Superior temporal gyrus (tissue), 1 donor: ENCODE measurements at regions not wholly inside any gene's neighbourhood (a gene's known extent, or its start where the extent isn't known, plus 50 kb on each side); places are given as distances from the start of the nearest gene placed in this dataset.

Experiments used
- DNase-seq: peaks from one replicate; pipeline ENCODE4 v3.0.0-alpha.2; 2016; ENCODE audit errors: extremely low spot score

GRCh38 chr12:53803194-53803593 is 51.4 kb upstream of the CISTR start:
- DNase-seq, result no peak

GRCh38 chr12:53803703-53804102 is 51.9 kb upstream of the CISTR start:
- DNase-seq, result no peak

- no peak for DNase-seq
Measured at GRCh38 chr12:53804429-53804828, 52.6 kb upstream of the CISTR start.

- DNase-seq, result no peak
Measured at GRCh38 chr12:53805067-53805466, 53.3 kb upstream of the CISTR start.

DNA sequence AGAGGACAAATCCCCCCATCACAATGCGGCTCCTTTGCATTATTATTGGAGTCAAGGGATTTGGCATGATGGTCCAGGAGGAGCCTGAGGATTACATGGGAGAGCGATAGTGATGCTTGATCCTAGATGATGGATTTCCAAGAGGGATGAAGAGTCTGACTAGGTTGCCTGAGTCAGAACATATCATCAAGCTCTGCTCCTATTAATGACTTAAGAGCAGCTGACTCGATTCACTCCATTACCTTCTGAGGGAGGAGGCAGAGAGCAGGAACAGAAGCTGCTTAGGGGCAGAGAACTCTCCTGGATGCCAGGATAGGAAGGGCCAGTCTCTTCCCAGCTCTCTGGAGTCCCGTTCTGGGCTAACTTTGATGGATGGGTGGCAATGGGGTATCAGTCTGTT is 54.0 kb upstream of the CISTR start:
- DNase-seq, result no peak

DNA sequence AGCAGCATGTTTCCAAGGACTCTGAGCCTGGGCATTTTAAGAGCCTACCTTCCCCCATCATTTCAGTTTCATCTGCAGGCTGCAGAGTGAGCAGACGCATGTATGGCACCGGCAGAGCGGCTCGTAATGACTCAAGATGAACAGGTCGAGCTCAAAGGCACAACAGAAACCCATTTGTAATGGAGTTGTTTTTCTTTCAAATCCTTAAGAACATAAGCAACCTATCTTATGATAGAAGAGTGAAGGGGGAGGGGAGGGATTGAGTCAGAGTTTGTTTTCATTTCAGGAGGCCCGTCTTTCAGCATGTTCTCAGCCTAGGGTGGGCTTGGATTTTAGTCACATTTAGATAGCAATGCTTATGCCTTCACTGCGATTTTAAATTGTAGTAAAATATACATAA is 54.9 kb upstream of the CISTR start:
- no peak for DNase-seq

GRCh38 chr12:53807322-53807860 is 55.6 kb upstream of the CISTR start:
- no peak for DNase-seq

DNA sequence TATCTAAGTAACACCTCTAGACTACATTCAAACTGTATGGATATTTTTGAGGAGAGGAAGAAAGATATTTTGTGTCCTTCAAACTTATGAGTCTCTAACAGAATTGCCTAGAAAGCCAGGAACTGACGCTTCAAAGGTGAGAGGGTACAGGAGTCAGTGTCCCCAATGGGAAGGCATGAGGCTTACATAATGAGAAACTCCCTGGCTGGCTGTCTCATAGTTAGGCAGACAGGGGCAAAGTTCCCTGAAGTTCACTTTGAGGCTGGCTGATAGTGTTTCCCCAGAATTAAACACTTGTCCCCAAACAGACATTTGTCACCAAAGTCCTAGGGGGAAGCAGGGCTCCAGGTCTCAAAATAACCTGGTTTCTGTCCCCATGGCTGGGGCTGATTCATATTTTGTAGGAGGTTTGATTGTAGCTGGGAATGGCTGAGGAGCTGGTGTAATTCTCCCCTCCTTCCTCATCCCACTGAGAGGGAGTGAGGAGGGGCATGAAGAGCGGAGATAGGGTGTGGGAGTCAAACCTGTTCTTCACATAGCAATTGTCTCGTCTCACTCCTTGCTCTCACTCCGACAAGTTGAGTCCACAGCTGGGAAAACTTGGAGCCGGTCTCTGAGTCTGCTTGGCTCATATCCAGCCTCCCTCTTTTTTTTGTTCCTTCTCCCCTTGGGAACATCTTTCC is 56.4 kb upstream of the CISTR start:
- DNase-seq, result no peak

- no peak for DNase-seq
Measured at GRCh38 chr12:53809005-53809404, 57.2 kb upstream of the CISTR start.

- no peak for DNase-seq
Measured at GRCh38 chr12:53810950-53811349, 59.2 kb upstream of the CISTR start.

DNA sequence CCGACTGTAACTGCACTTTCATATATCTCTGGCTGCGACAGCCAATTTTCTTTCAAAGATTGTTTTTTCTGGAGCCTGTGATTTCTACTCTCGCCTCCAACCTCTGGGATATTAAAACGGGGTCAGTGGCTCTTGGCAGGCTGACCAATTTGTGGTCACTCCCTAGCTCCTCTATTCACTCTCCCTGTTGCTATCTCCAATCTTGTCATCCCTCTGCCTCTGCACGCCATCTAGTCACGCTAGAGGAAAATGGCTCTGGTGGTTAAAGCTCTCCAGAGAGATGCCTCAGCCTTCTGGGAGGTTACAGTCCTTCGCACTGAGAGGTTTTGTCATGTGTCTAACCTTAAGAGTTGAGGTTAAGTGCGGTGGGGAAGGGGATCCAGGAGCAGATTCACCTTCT is 59.8 kb upstream of the CISTR start:
- no peak for DNase-seq

DNA sequence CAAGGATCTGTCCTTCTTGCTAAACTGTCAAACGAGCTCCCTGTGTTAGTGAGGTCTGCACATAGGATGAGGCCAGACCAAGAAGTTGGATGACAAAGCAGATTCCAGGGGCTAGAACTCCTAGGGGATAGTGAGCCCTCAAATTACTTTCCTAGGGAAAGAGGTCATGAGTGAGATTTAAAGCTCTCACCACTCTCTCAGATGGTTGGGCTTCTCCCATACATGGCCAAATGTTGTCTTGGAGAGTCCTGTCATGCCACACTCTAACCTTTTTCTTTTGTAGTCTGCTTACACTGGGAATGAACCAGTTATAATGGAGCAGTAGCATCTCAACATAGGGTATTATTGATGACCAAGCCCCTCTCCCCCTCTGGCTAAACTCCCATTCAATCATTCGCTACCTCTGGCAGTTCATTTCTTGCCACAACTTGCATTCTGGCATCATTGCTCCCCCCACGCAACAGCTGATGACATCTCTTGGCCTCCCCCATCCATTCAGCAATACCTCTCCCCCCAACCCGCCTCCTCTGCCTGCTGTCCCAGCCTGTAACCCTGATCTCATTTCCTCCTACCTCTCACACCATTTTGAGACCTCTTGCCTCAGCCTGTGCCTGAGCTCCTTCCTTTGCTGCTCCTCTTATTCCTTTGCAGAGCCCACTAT is 64.7 kb upstream of the CISTR start:
- DNase-seq, result no peak

DNA sequence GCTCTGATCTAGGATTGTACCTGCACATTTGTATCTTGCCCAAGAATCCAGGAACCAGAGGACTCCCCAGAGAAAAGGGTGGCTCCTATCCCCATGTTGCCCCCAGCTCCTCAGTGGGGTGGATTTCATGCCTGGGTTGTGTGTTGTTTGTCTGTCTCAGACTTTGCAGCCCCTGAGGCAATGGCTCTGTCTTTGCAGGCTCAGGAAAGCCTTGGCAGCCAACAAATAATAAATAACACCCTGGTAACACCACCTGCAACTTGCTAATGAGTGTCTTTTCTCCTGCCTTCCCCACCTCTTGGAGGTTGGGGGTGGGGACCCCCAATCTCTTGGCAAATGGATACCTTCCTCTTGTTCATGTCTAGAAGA is 65.2 kb upstream of the CISTR start:
- DNase-seq, result no peak

GRCh38 chr12:53820514-53821306 is 68.9 kb upstream of the CISTR start:
- DNase-seq, result no peak

DNA sequence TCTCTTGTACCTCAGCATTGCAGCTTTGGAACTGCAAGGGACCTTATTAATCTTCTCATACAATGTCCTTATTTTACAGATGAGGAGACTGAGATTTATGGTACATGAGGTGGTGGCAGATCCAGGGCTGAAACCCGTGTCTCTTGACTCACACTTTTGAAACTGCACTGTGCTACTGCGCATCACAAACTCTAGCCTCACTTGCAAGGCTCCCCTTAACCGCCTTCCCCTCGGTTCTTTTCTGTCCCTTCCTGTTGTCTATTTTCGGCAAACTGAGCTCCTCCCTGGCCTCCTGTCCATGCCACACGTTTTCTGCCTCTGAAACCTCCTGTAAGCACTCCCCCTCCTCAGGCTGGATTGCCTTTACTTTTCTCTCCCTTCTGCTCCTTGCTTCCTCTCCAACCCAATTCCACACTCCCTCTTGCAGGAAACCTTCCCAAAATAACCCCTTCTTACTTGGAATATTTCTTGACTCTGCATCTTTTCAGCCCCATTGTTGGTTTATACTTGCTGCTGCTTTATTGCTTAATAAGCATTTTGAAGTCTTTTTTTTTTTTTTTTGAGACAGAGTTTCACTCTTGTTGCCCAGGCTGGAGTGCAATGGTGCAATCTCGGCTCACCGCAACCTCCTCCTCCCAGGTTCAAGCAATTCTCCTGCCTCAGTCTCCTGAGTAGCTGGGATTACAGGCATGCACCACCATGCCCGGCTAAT is 72.4 kb upstream of the CISTR start:
- no peak for DNase-seq

GRCh38 chr12:53825246-53826081 is 73.7 kb upstream of the CISTR start:
- no peak for DNase-seq

GRCh38 chr12:53827306-53827705 is 75.5 kb upstream of the CISTR start:
- DNase-seq, result no peak

DNA sequence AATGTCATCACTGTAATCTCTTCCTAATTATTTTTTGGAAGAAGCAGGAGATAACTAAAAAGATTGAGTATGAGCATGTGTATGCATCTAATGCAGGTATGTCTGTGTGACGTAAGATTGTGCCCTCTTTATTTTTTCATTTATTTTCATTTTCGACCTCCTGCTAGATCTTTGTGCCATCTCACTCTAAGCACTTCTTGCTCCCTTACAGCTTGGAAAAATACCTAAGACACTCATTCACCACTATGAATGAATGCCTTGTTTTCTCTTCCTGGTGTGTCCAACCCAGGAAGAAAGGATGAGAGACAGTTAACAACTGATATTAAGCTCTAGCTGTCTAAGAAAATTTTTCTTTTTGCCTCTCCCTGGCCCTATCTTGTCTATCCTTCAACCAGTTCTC is 76.8 kb upstream of the CISTR start:
- DNase-seq, result no peak

- no peak for DNase-seq
Measured at GRCh38 chr12:53829130-53829819, 77.5 kb upstream of the CISTR start.

- no peak for DNase-seq
Measured at GRCh38 chr12:53830631-53831030, 78.9 kb upstream of the CISTR start.
